HepG2 (cell line): ENCODE measurements at regions not wholly inside any gene's neighbourhood (a gene's known extent, or its start where the extent isn't known, plus 50 kb on each side); places are given as distances from the start of the nearest gene placed in this dataset.
"Not testable (repeated sequence)": the region's sequence is repeated elsewhere in the genome, so short reads cannot be mapped to it uniquely, and the experiment has no call there.

Experiments
- ATAC-seq: fragments of 200-7000 bp; cut with Tn5 transposase; 3 replicates; pipeline ENCODE4 v1.9.1; 2020; ENCODE audit warnings: mild to moderate bottlenecking, moderate library complexity
- BruUV-seq: library from RNA; stranded (reverse); fragments of 400-500 nt; replicated peaks from 2 replicates; lab custom pipeline; 2021; lab: Mats Ljungman, UMichigan
- CTCF ChIA-PET: fragments of 300-600 bp; formaldehyde crosslinking; extraction: SDS; loops from one replicate; lab custom pipeline; 2021; ENCODE audit warnings: low total read pairs, inconsistent platforms, low intra/inter-chr PET ratio; lab: Yijun Ruan, JAX
- POLR2A ChIA-PET: fragments of 350-600 bp; sonication (Branson Sonifier 250); formaldehyde crosslinking; loops from one replicate; lab custom pipeline; 2020; ENCODE audit warnings: antibody characterized with exemption, inconsistent platforms; lab: Yijun Ruan, JAX
- DNase-seq: peaks from one replicate; pipeline ENCODE4 v3.0.0-alpha.2; 2015; ENCODE audit warnings: low spot score
- FAIRE-seq: peaks from 3 replicates; lab custom pipeline; 2011; peaks lifted over from hg19 to GRCh38; lab: Jason Lieb, UNC
- H2AFZ ChIP-seq: one replicate; pipeline ENCODE4 v1.6.1; 2011; ENCODE audit warnings: low read length, inconsistent platforms
- H3K27ac ChIP-seq: fragments of 300-600 bp; 3 replicates; pipeline ENCODE4 v1.8.0; 2011; ENCODE audit warnings: mixed run types, mild to moderate bottlenecking, mixed read lengths, low read length, inconsistent platforms; ENCODE audit not compliant: insufficient read depth; ENCODE audit errors: extremely low read length
- H3K27me3 ChIP-seq, 2 experiments: fragments of 200-600 bp in 1 of 2; 2 replicates in 1 of 2; 3 replicates in 1 of 2; pipeline versions ENCODE4 v1.6.0 to v1.8.0; 2011; ENCODE audit warnings: low read length in 2 of 2, mild to moderate bottlenecking in 2 of 2, moderate library complexity in 2 of 2, inconsistent platforms in 1 of 2; ENCODE audit not compliant: insufficient read depth in 2 of 2, control insufficient read depth in 1 of 2
- H3K36me3 ChIP-seq, 2 experiments: fragments of 200-600 bp in 1 of 2; replicated peaks in 1 of 2; 2 replicates in 1 of 2; 3 replicates in 1 of 2; pipeline versions ENCODE4 v1.5.1 to v1.8.0; 2011; ENCODE audit warnings: low read length in 2 of 2, inconsistent platforms in 1 of 2; ENCODE audit not compliant: insufficient read depth in 2 of 2, control insufficient read depth in 1 of 2
- H3K4me1 ChIP-seq: 2 replicates; pipeline ENCODE4 v1.5.1; 2012; ENCODE audit warnings: low read length, inconsistent platforms; ENCODE audit not compliant: insufficient read depth
- H3K4me2 ChIP-seq: 2 replicates; pipeline ENCODE4 v1.6.0; 2011; ENCODE audit warnings: low read depth, low read length, inconsistent platforms
- H3K4me3 ChIP-seq, 3 experiments: fragments of 200-600 bp in 1 of 3; sonication (generic), shearing (Covaris generic) in 1 of 3; replicated peaks in 1 of 3; 2 replicates each; pipeline ENCODE4 v1.5.1; 2011 to 2016; ENCODE audit warnings: low read length in 3 of 3, inconsistent platforms in 2 of 3, low read depth in 2 of 3, mild to moderate bottlenecking in 2 of 3, control low read depth in 1 of 3, mixed read lengths in 1 of 3; ENCODE audit not compliant: insufficient read depth in 1 of 3
- H3K79me2 ChIP-seq: one replicate; pipeline ENCODE4 v1.6.1; 2011; ENCODE audit warnings: low read length, inconsistent platforms; ENCODE audit not compliant: insufficient read depth
- H3K9ac ChIP-seq: 2 replicates; pipeline ENCODE4 v1.6.0; 2011; ENCODE audit warnings: mild to moderate bottlenecking, low read depth, low read length, inconsistent platforms; ENCODE audit not compliant: insufficient read depth
- H3K9me3 ChIP-seq: 2 replicates; pipeline ENCODE4 v1.5.1; 2012; ENCODE audit warnings: mild to moderate bottlenecking, low read length
- H4K20me1 ChIP-seq: 2 replicates; pipeline ENCODE4 v1.6.0; 2011; ENCODE audit warnings: inconsistent platforms, mild to moderate bottlenecking, low read length, moderate library complexity; ENCODE audit not compliant: insufficient read depth
- ATF3 ChIP-seq: sonication (generic); formaldehyde crosslinking; IDR thresholded peaks from 2 replicates; pipeline ENCODE4 v1.4.0; 2020; ENCODE audit warnings: missing genetic modification reagents
- ATRX ChIP-seq: sonication (generic); formaldehyde crosslinking; IDR thresholded peaks from 2 replicates; pipeline ENCODE4 v1.4.0; 2020; ENCODE audit warnings: missing genetic modification reagents, borderline replicate concordance
- CEBPG ChIP-seq: IDR thresholded peaks from 2 replicates; pipeline ENCODE4 v1.6.1; 2016
- CHCHD3 ChIP-seq: sonication (generic); formaldehyde crosslinking; IDR thresholded peaks from 2 replicates; pipeline ENCODE4 v1.8.0; 2022; ENCODE audit warnings: mild to moderate bottlenecking, missing genetic modification reagents, moderate library complexity
- GMEB1 ChIP-seq: sonication (generic); formaldehyde crosslinking; IDR thresholded peaks from 2 replicates; pipeline ENCODE4 v1.5.1; 2020; ENCODE audit warnings: missing genetic modification reagents, mild to moderate bottlenecking, borderline replicate concordance
- HOXA9 ChIP-seq: sonication (generic); formaldehyde crosslinking; IDR thresholded peaks from 2 replicates; pipeline ENCODE4 v1.8.1; 2022; ENCODE audit warnings: missing genetic modification reagents, mild to moderate bottlenecking, moderate library complexity, borderline replicate concordance
- KMT2A ChIP-seq: sonication (generic); formaldehyde crosslinking; IDR thresholded peaks from 2 replicates; pipeline ENCODE4 v1.4.0; 2020; ENCODE audit warnings: missing genetic modification reagents
- MAX ChIP-seq: IDR thresholded peaks from 2 replicates; pipeline ENCODE4 v1.6.1; 2012; ENCODE audit warnings: inconsistent platforms
- RXRB ChIP-seq: IDR thresholded peaks from 2 replicates; pipeline ENCODE4 v1.6.1; 2016; ENCODE audit warnings: borderline replicate concordance, missing genetic modification reagents, missing compliant biosample characterization
- ZBTB38 ChIP-seq: sonication (generic); formaldehyde crosslinking; IDR thresholded peaks from 2 replicates; pipeline ENCODE4 v1.5.1; 2020; ENCODE audit warnings: mild to moderate bottlenecking, missing genetic modification reagents
- ZNF737 ChIP-seq: sonication (generic); formaldehyde crosslinking; IDR thresholded peaks from 2 replicates; pipeline ENCODE4 v1.5.0; 2020; ENCODE audit warnings: missing genetic modification reagents, mild to moderate bottlenecking, borderline replicate concordance
- WGBS: methylation state at CpG from one replicate; pipeline ENCODE4 v1.1.6; 2017; ENCODE audit warnings: low lambda C conversion rate; 5-methylcytosine and 5-hydroxymethylcytosine counted together
- in situ Hi-C: cut with HindIII; loops from 2 replicates; pipeline ENCODE4 v1.10.0; 2017; ENCODE audit warnings: low pct_unique_long_range_greater_than_20kb; ENCODE audit not compliant: extremely low pct_ligation_motif_present
- intact Hi-C: fragments of 100-400 bp; cut with micrococcal nuclease; formaldehyde crosslinking; loops from one replicate; pipeline ENCODE4 v1.10.0; 2022; ENCODE audit not compliant: unreplicated experiment
- TF ChIP-seq, protein P1 (sequence below): sonication (generic); formaldehyde crosslinking; IDR thresholded peaks from 2 replicates; pipeline ENCODE4 v1.9.0; 2021; ENCODE audit warnings: missing genetic modification reagents, mild to moderate bottlenecking, borderline replicate concordance

DNA sequence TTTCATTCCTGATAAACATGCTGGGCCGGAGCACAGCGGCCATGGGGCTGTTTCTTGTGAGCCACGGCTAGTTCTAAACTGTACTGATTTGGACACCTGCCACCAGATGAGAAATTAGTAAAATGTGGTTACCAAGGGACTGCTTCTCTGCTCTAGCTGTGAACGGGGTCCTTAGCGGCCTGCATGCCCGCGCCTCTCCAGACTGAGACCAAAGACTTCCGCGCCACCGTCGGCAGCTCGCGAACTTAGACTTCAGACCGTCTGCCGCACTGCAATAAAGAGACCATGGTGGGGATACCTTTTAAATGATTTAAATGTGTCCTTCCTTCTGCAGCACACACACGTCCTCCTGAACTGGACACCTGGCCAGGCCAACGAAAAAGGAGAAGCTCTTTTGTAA, 116.4 kb downstream of the BMS1 start:
- no TSS peak for BruUV-seq
- Histone ChIP-seq H3K9ac (no peak overlapping the region), H3K9me3 (no peaks in the 10 kb centered on the region), H3K4me2 (no peak overlapping the region), H3K27ac (no peak overlapping the region), H3K27me3 (no peaks in the 10 kb centered on the region; a peak in 2 of 5 replicates)
- 69% methylated on average over 15 of the region's 17 CpGs for WGBS
- DNase-seq = no peak
- no peak for TF ChIP-seq CHCHD3 (CRISPR knock-in tag)
- no peak for TF ChIP-seq RXRB (CRISPR knock-in tag)
- no peak for TF ChIP-seq ZBTB38 (CRISPR knock-in tag)
- TF ChIP-seq MAX = no peak
- TF ChIP-seq ZNF737 (CRISPR knock-in tag) = no peak
- no peak for TF ChIP-seq CEBPG (CRISPR knock-in tag)
- TF ChIP-seq HOXA9 = no peak
- TF ChIP-seq, protein P1, sequence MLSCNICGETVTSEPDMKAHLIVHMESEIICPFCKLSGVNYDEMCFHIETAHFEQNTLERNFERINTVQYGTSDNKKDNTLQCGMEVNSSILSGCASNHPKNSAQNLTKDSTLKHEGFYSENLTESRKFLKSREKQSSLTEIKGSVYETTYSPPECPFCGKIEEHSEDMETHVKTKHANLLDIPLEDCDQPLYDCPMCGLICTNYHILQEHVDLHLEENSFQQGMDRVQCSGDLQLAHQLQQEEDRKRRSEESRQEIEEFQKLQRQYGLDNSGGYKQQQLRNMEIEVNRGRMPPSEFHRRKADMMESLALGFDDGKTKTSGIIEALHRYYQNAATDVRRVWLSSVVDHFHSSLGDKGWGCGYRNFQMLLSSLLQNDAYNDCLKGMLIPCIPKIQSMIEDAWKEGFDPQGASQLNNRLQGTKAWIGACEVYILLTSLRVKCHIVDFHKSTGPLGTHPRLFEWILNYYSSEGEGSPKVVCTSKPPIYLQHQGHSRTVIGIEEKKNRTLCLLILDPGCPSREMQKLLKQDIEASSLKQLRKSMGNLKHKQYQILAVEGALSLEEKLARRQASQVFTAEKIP (CRISPR knock-in tag) = no peak
- TF ChIP-seq KMT2A = no peak
- no peak for TF ChIP-seq ATF3 (CRISPR knock-in tag)
- TF ChIP-seq GMEB1 (CRISPR knock-in tag) = no peak
- TF ChIP-seq ATRX (CRISPR knock-in tag) = no peak
- TF ChIP-seq, all 625 proteins: peak for 0
- intact Hi-C loops (no loop called here), in situ Hi-C loops (no loop called here)
- ChIA-PET POLR2A (no interaction called here), CTCF (no interaction called here)
- H3K4me3 ChIP-seq = no peak overlapping the region
- no peaks in the 10 kb centered on the region for H3K79me2 ChIP-seq
- ATAC-seq (no peak), FAIRE-seq (no peak)
- no peak overlapping the region for H2AFZ ChIP-seq
- H3K4me1 ChIP-seq = no peaks in the 10 kb centered on the region
- no peaks in the 10 kb centered on the region for H4K20me1 ChIP-seq
- H3K36me3 ChIP-seq = no peaks in the 10 kb centered on the region

DNA sequence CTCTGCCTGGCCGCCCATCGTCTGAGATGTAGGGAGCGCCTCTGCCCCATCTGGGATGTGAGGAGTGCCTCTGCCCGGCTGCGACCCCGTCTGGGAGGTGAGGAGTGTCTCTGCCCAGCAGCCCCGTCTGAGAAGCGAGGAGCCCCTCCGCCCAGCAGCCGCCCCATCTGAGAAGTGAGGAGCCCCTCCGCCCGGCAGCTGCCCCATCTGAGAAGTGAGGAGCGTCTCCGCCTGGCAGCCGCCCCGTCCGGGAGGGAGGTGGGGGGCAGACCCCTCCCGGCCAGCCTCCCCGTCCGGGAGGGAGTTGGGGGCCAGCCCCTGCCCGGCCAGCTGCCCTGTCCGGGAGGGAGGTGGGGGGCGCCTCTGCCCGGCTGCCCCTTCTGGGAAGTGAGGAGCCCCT, 117.8 kb downstream of the BMS1 start:
- in situ Hi-C loops, H3K9ac ChIP-seq, BruUV-seq, ATAC-seq, H3K27ac ChIP-seq, H3K4me1 ChIP-seq, DNase-seq, H3K9me3 ChIP-seq, H2AFZ ChIP-seq, H3K27me3 ChIP-seq, H4K20me1 ChIP-seq, FAIRE-seq, POLR2A ChIA-PET, H3K4me2 ChIP-seq, H3K36me3 ChIP-seq, H3K4me3 ChIP-seq, CTCF ChIA-PET, intact Hi-C loops, H3K79me2 ChIP-seq: not testable (repeated sequence)
- no CpG with 5 or more reads among the region's 24 CpGs for WGBS
